Panc1 (cell line): ENCODE measurements at regions not wholly inside any gene's neighbourhood (a gene's known extent, or its start where the extent isn't known, plus 50 kb on each side); places are given as distances from the start of the nearest gene placed in this dataset.

Experiments used
- ATAC-seq: fragments of 200-7000 bp; cut with Tn5 transposase; 2 replicates; pipeline ENCODE4 v1.9.1; 2020; ENCODE audit warnings: mild to moderate bottlenecking, moderate library complexity
- BruUV-seq: library from RNA; stranded (reverse); fragments of 400-500 nt; replicated peaks from 2 replicates; lab custom pipeline; 2021; lab: Mats Ljungman, UMichigan
- CTCF ChIA-PET: fragments of 300-600 bp; sonication (Branson Sonifier 250); formaldehyde crosslinking; loops from one replicate; lab custom pipeline; 2022; ENCODE audit warnings: antibody characterized with exemption; lab: Charles Lee
- POLR2A ChIA-PET: fragments of 300-600 bp; sonication (Branson Sonifier 250); formaldehyde crosslinking; loops from one replicate; lab custom pipeline; 2022; ENCODE audit warnings: antibody characterized with exemption; lab: Charles Lee
- DNase-seq: peaks from one replicate; pipeline ENCODE4 v3.0.0-alpha.2; 2010; ENCODE audit warnings: low read depth, low spot score
- H3K27ac ChIP-seq: 2 replicates; pipeline ENCODE4 v1.5.1; 2011; ENCODE audit warnings: mild to moderate bottlenecking, low read length, inconsistent platforms
- H3K27me3 ChIP-seq: fragments of 200-500 bp; sonication (Bioruptor generic); 2 replicates; pipeline ENCODE4 v1.6.0; 2014; ENCODE audit warnings: low read length, inconsistent platforms; ENCODE audit not compliant: control insufficient read depth, insufficient read depth
- H3K36me3 ChIP-seq: fragments of 200-500 bp; sonication (Bioruptor generic); 2 replicates; pipeline ENCODE4 v1.5.1; 2014; ENCODE audit warnings: inconsistent platforms, mild to moderate bottlenecking, low read length, moderate library complexity; ENCODE audit not compliant: control insufficient read depth, insufficient read depth
- H3K4me1 ChIP-seq: 2 replicates; pipeline ENCODE4 v1.5.1; 2011; ENCODE audit warnings: inconsistent platforms, mild to moderate bottlenecking, low read length, moderate library complexity; ENCODE audit not compliant: control insufficient read depth, insufficient read depth
- H3K4me3 ChIP-seq, 2 experiments: 2 replicates each; pipeline ENCODE4 v1.5.1; 2011 to 2012; ENCODE audit warnings: low read depth in 2 of 2, low read length in 2 of 2, mild to moderate bottlenecking in 2 of 2, inconsistent platforms in 1 of 2, moderate library complexity in 1 of 2
- H3K9me3 ChIP-seq: fragments of 200-500 bp; sonication (Bioruptor generic); 2 replicates; pipeline ENCODE4 v1.5.1; 2014; ENCODE audit warnings: low read depth, mild to moderate bottlenecking, inconsistent platforms, low read length, moderate library complexity; ENCODE audit not compliant: control insufficient read depth, insufficient read depth
- POLR2AphosphoS5 ChIP-seq: IDR thresholded peaks from 2 replicates; pipeline ENCODE4 v1.6.1; 2012; ENCODE audit warnings: mild to moderate bottlenecking, low read depth, low read length, moderate library complexity
- SIN3A ChIP-seq: IDR thresholded peaks from 2 replicates; pipeline ENCODE4 v1.6.1; 2012; ENCODE audit warnings: low read depth, mild to moderate bottlenecking, low read length, moderate library complexity, borderline replicate concordance; ENCODE audit not compliant: insufficient read depth
- TCF7L2 ChIP-seq: IDR thresholded peaks from 2 replicates; pipeline ENCODE4 v1.6.1; 2011; ENCODE audit warnings: mild to moderate bottlenecking, low read depth, low read length, inconsistent platforms
- in situ Hi-C: cut with HindIII; loops from 2 replicates; pipeline ENCODE4 v1.10.0; 2016; ENCODE audit warnings: low sequenced_read_pairs, low pct_unique_long_range_greater_than_20kb
- intact Hi-C: fragments of 100-400 bp; cut with micrococcal nuclease; formaldehyde crosslinking; loops from one replicate; pipeline ENCODE4 v1.10.0; 2022; ENCODE audit not compliant: unreplicated experiment
- TF ChIP-seq, protein P1 (sequence below): fragments of 450-650 bp; IDR thresholded peaks from 2 replicates; pipeline ENCODE4 v1.5.1; 2017; ENCODE audit warnings: mild to moderate bottlenecking
- TF ChIP-seq, protein P2 (sequence below), 2 experiments: IDR thresholded peaks; 2 replicates each; pipeline ENCODE4 v1.6.1; 2011 to 2012; ENCODE audit warnings: low read depth in 2 of 2, control low read depth in 1 of 2, low read length in 1 of 2, mild to moderate bottlenecking in 1 of 2, moderate library complexity in 1 of 2; ENCODE audit not compliant: insufficient read depth in 1 of 2

DNA sequence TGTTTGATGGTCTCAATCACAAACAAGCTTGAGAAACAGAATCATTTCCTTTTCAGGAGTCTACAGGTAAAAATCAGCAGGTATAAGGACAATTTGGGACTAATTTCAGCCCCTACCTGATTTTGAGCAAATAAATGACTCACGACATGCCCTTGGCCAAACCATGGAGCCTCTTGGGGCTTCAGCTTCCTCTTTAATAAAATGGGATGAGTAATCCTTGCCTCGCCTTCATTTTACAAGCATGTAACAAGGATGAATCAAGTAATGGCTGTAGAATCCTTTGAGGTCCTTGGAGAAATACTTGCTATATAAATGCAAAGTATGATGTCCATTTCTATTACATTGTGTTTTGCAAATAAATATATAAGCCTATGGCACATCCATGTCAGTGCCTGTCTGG lies 212.8 kb upstream of the PODXL start:
- no peaks in the 10 kb centered on the region; the same call in none of the 2 replicates for H3K27me3 ChIP-seq
- no peak overlapping the region for H3K27ac ChIP-seq
- CTCF ChIA-PET: no interaction called here
- no peak for TF ChIP-seq POLR2AphosphoS5
- no peak for TF ChIP-seq TCF7L2
- TF ChIP-seq, protein P1, sequence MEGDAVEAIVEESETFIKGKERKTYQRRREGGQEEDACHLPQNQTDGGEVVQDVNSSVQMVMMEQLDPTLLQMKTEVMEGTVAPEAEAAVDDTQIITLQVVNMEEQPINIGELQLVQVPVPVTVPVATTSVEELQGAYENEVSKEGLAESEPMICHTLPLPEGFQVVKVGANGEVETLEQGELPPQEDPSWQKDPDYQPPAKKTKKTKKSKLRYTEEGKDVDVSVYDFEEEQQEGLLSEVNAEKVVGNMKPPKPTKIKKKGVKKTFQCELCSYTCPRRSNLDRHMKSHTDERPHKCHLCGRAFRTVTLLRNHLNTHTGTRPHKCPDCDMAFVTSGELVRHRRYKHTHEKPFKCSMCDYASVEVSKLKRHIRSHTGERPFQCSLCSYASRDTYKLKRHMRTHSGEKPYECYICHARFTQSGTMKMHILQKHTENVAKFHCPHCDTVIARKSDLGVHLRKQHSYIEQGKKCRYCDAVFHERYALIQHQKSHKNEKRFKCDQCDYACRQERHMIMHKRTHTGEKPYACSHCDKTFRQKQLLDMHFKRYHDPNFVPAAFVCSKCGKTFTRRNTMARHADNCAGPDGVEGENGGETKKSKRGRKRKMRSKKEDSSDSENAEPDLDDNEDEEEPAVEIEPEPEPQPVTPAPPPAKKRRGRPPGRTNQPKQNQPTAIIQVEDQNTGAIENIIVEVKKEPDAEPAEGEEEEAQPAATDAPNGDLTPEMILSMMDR: no peak
- TF ChIP-seq, protein P2, sequence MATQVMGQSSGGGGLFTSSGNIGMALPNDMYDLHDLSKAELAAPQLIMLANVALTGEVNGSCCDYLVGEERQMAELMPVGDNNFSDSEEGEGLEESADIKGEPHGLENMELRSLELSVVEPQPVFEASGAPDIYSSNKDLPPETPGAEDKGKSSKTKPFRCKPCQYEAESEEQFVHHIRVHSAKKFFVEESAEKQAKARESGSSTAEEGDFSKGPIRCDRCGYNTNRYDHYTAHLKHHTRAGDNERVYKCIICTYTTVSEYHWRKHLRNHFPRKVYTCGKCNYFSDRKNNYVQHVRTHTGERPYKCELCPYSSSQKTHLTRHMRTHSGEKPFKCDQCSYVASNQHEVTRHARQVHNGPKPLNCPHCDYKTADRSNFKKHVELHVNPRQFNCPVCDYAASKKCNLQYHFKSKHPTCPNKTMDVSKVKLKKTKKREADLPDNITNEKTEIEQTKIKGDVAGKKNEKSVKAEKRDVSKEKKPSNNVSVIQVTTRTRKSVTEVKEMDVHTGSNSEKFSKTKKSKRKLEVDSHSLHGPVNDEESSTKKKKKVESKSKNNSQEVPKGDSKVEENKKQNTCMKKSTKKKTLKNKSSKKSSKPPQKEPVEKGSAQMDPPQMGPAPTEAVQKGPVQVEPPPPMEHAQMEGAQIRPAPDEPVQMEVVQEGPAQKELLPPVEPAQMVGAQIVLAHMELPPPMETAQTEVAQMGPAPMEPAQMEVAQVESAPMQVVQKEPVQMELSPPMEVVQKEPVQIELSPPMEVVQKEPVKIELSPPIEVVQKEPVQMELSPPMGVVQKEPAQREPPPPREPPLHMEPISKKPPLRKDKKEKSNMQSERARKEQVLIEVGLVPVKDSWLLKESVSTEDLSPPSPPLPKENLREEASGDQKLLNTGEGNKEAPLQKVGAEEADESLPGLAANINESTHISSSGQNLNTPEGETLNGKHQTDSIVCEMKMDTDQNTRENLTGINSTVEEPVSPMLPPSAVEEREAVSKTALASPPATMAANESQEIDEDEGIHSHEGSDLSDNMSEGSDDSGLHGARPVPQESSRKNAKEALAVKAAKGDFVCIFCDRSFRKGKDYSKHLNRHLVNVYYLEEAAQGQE (IDR thresholded peaks at IDR 0.05; ENCODE audit: insufficient read depth in 1 of 2, low read depth in 2 of 2, low read length in 1 of 2): no peak
- no peak for TF ChIP-seq SIN3A
- intact Hi-C loops (no loop called here), in situ Hi-C loops (no loop called here)
- POLR2A ChIA-PET: interaction anchor here (0.6 kb wide), 1 partner anchor 1859 kb away, joined by 3 read pairs; no protein-coding TSS in a partner anchor
- H3K4me1 ChIP-seq: no peaks in the 10 kb centered on the region
- no peak for DNase-seq
- H3K9me3 ChIP-seq: no peaks in the 10 kb centered on the region
- no peak overlapping the region for H3K4me3 ChIP-seq
- H3K36me3 ChIP-seq: no peaks in the 10 kb centered on the region
- BruUV-seq: no TSS peak
- ATAC-seq: no peak

DNA sequence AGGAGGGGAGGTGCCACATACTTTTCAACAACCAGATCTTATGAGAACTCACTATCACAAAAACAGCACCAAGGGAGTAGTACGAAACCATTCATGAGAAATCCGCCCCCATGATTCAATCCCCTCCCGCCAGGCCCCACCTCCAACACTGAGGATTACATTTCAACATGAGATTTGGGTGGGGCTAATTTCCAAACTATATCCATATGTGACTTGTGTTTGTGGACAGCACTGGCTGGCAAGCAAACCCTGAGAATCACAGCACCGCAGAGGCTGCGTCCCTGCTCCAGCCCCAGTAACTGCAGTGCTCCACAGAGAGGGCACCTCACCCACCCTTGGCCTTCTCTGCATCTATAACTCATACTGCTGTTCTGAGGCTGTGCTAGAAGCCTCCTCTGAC lies 211.2 kb upstream of the PODXL start:
- no peaks in the 10 kb centered on the region for H3K9me3 ChIP-seq
- no peaks in the 10 kb centered on the region for H3K4me1 ChIP-seq
- H3K27ac ChIP-seq: no peak overlapping the region
- ATAC-seq (no peak), DNase-seq (no peak)
- no peak overlapping the region for H3K4me3 ChIP-seq
- intact Hi-C loops (no loop called here), in situ Hi-C loops (no loop called here)
- TF ChIP-seq, protein P2 (IDR thresholded peaks at IDR 0.05; ENCODE audit: insufficient read depth in 1 of 2, low read depth in 2 of 2, low read length in 1 of 2): no peak
- TF ChIP-seq POLR2AphosphoS5 (no peak), SIN3A (no peak), TCF7L2 (no peak)
- TF ChIP-seq, protein P1: no peak
- H3K27me3 ChIP-seq: peaks cover 9% of the 10 kb centered on the region
- ChIA-PET CTCF (no interaction called here), POLR2A (no interaction called here)
- BruUV-seq: no TSS peak
- H3K36me3 ChIP-seq: no peaks in the 10 kb centered on the region
